GM21390 (cell line): ENCODE measurements at regions not wholly inside any gene's neighbourhood (a gene's known extent, or its start where the extent isn't known, plus 50 kb on each side); places are given as distances from the start of the nearest gene placed in this dataset.
"Not testable (repeated sequence)": the region's sequence is repeated elsewhere in the genome, so short reads cannot be mapped to it uniquely, and the experiment has no call there.

Experiments used
- ATAC-seq: cut with Tn5 transposase; IDR thresholded peaks from one replicate; pipeline ENCODE4 v1.9.1; 2021; ENCODE audit not compliant: unreplicated experiment

- no peak for ATAC-seq
Measured at GRCh38 chr4:12958436-12958835, 525.7 kb downstream of the RAB28 start.

DNA sequence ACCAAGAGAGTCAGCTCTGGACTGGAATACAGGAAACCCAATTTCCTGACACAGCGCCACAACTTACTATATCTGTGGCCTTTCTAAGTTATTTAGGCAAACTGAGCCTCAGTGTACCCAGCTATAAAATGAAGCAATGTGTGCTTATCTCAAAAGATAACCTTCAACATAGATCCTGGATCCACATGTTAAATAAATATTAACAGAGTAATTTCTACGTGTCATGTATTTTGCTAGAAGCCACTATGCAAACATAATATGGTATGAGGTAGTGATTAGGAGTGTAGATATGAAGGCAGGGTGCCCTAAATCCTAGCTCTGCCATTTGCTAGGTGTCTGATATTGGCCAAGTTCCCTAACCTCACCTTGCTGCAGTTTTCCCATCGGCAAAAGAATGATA, 527.0 kb downstream of the RAB28 start:
- no peak for ATAC-seq

DNA sequence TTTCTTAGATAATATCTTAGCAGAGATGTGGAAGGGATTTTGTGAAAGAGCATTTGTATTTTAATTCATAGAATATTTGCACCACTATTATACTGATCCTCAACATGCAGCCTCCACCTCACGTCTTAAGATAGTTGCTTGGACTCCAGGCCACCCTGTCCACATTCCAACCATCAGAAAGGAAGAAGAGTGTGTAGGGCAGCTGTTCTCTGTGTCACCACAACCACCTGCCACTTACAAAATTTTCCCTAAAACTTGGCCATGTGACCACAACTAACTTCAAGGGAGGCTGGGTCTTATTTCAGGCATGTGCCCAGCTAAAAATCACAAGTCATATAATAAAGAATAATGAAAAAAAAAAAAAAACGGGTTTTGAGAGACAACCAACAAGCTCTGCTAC, 528.1 kb downstream of the RAB28 start:
- no peak for ATAC-seq

DNA sequence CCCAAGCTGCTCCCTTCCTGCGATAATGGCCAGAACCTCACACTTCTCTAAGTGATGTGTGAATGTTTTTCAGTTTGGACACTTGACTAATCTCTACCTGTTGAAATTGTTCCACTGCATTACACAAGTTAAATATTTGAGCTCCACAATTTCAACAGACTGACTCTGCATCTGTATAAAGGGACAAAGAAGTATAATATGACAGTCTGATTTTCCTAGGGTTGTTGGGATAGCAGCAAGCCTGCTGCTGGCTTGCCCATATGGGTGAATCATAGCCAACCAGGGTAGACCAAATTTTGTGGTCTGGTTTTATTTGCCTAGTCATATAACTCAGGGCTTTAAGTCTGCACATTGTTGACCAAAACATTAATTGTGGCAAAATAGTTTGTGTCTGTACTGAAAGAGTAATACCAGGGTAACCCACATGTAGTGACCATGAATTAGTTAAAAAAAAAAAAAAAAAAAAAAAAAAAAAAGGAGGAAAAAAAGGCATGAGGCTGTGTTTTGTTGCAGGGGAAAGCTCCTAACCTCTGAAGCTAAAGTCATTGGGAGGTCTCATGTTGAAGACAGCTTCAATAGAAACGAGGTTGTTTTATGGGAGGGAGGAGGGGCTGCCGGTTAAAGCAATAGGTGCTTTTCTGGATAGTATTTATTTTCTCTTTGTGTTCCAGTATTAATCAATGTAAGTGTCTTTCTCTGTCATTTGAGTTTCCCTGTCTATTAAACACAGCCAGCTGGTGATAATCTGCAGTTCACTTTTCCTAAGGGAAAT, 534.2 kb downstream of the RAB28 start:
- no peak for ATAC-seq

GRCh38 chr4:12943069-12943468, 541.1 kb downstream of the RAB28 start:
- no peak for ATAC-seq

- no peak for ATAC-seq
Measured at GRCh38 chr4:12933760-12934221, 550.3 kb downstream of the RAB28 start.

DNA sequence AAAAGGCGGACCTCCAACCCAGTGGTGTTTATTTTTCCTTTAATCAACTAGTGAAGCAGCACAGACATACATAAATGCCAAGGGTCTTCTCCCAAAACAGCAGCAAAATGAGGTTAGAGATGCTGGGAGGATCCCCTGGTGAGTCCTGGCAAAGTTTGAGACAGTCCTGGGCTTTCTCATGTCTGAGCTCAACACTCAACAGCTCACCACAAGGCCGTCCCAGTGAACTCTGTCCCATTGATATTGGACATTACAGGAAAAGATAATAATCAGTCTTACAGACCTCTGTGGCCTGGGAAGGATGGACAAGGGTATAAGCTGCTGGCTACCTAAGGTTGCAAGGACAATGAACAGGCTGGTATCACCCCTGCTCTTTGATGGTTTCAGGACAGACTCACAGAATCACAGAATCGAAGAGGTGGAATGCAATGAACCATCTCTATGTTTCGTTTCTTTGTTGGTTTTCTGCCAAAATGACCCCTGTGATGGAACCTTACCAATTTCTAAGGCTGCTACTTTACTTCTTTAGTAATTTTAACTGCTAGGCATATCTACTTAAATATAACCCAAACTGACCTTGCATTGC, 551.8 kb downstream of the RAB28 start:
- ATAC-seq, result no peak

DNA sequence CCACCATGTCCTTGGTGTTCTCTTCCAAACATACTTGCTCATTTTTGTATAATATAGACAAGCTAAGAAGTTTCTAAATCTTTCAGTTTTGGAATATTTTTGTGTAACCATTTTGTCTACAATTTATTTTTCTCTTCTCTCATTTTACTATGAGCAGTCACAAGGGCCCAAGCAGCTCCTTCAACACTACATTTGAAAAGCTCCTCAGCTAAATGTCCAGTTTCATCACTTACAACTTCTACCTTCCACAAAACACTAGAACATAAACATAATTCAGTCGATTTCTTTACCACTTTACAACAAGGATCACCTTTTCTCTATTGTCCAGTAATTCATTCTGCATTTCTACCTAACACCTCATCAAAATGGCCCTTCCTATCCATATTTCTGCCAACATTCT, 554.4 kb downstream of the RAB28 start:
- ATAC-seq, result no peak

- no peak for ATAC-seq
Measured at GRCh38 chr4:12928751-12929150, 555.4 kb downstream of the RAB28 start.

- peak; percentile 77 for ATAC-seq
Measured at GRCh38 chr4:12926189-12927066, 557.7 kb downstream of the RAB28 start.

- no peak for ATAC-seq
Measured at GRCh38 chr4:12924728-12925320, 559.3 kb downstream of the RAB28 start.

DNA sequence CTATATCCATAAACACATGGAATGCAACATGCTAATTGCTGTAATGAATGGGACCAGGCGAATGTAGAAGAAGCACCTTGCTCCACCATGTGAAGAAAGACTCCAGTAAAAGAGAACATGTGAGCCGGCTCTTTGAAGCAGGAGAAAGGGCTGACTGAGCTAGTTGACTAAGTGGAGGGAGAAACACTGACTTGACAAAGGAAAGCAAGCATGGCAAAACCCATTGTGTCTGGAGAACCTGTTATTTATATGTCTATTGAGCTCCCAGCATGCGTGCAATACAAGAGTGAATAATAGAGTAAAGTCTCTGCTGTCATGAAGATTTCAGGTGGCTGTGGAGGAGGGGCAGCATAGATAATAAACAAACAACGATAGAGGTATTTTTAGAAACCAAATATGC, 559.9 kb downstream of the RAB28 start:
- ATAC-seq, result no peak

- no peak for ATAC-seq
Measured at GRCh38 chr4:12912896-12913418, 571.2 kb downstream of the RAB28 start.

DNA sequence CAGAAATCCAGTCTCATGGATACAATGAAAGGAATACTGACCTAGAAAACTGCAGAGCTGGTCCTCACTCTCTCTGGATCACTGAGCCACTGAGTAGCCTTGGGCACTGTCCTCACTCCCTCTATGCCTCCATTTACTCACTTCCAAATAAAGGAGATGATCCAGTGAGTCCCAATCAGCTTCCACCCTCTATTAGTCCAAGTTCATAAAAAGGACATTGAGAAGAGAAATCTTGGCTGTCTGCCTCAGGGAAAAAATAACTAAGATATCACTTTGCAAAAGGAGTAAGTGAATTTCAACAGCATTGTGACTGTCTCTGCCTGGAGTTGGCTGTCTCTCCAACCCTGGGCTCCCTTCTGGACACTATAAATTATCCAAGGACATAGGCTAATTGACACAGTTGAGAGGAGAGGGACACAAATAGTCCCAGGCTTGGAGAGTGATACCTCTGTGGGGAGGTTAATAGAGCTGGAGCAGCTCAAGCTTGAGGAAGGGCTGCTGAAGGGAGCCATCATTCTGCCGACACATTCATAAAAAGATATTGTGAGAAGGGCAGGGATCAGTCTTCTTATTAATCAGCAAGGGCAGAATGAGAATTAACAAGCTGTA, 572.3 kb downstream of the RAB28 start:
- ATAC-seq, result no peak

- not testable (repeated sequence) for ATAC-seq
Measured at GRCh38 chr4:12903640-12904039, 580.5 kb downstream of the RAB28 start.

- no peak for ATAC-seq
Measured at GRCh38 chr4:12902735-12903134, 581.4 kb downstream of the RAB28 start.

DNA sequence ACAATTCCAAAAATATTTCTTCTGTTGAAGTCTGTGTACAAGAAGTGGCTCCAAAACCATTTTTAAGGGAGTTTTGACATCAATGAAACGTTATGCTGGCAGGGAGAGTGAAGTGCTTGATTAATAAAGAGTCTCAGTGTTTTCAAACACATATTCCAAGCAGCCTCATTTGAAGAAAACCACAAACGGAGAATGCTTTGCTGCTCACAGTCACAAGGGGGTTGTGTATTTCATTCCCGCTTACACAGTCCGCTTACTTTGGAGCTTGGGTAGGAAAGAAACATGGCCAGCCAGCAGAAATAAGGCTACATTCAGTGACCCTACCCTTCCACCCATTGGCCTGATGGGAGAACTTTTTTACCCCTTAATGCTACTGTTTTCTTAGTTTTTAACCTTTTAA, 586.2 kb downstream of the RAB28 start:
- ATAC-seq, result no peak

GRCh38 chr4:12894062-12894461, 590.1 kb downstream of the RAB28 start:
- no peak for ATAC-seq

GRCh38 chr4:12889054-12889453, 595.1 kb downstream of the RAB28 start:
- ATAC-seq, result no peak
